Natural killer cell (primary cell): ENCODE measurements at regions not wholly inside any gene's neighbourhood (a gene's known extent, or its start where the extent isn't known, plus 50 kb on each side); places are given as distances from the start of the nearest gene placed in this dataset.

Source experiments
- ATAC-seq, 3 donors: fragments of 150-1000 bp in 2 of 3; fragments of 200-7000 bp in 1 of 3; cut with Tn5 transposase; 1 replicate in 1 of 3; 2 replicates in 2 of 3; pipeline ENCODE4 v1.10.0; 2021; ENCODE audit warnings: mild to moderate bottlenecking in 2 of 3, moderate library complexity in 2 of 3
- DNase-seq, 2 donors: peaks; one replicate each; pipeline versions ENCODE4 v3.0.0 to v3.0.0-alpha.2; 2013 to 2021; ENCODE audit warnings: mixed read lengths in 1 of 2
- H3K27ac ChIP-seq: one replicate; pipeline ENCODE4 v1.5.1; 2013; ENCODE audit warnings: mild to moderate bottlenecking, low read length
- H3K27me3 ChIP-seq: one replicate; pipeline ENCODE4 v1.6.1; 2013; ENCODE audit warnings: low read length; ENCODE audit not compliant: control insufficient read depth, insufficient read depth
- H3K36me3 ChIP-seq: one replicate; pipeline ENCODE4 v1.6.1; 2013; ENCODE audit warnings: low read length; ENCODE audit not compliant: control insufficient read depth, insufficient read depth
- H3K4me1 ChIP-seq: one replicate; pipeline ENCODE4 v1.6.1; 2013; ENCODE audit warnings: low read length; ENCODE audit not compliant: control insufficient read depth, insufficient read depth
- H3K4me3 ChIP-seq: one replicate; pipeline ENCODE4 v1.5.1; 2013; ENCODE audit warnings: low read length
- H3K9me3 ChIP-seq: one replicate; pipeline ENCODE4 v1.6.1; 2013; ENCODE audit warnings: low read length; ENCODE audit not compliant: control insufficient read depth, insufficient read depth
- H3K27ac Mint-ChIP-seq, 2 donors: one replicate each; pipeline ENCODE4 v1.8.0; 2022; ENCODE audit warnings: mild to moderate bottlenecking in 2 of 2, mixed read lengths in 2 of 2, moderate library complexity in 1 of 2
- H3K27me3 Mint-ChIP-seq, 2 donors: one replicate each; pipeline ENCODE4 v1.8.0; 2022; ENCODE audit warnings: low read depth in 2 of 2, mixed read lengths in 2 of 2
- H3K36me3 Mint-ChIP-seq: one replicate; pipeline ENCODE4 v1.8.0; 2022; ENCODE audit warnings: mixed read lengths
- H3K4me1 Mint-ChIP-seq, 2 donors: one replicate each; pipeline ENCODE4 v1.8.0; 2022; ENCODE audit warnings: mixed read lengths in 2 of 2
- H3K4me3 Mint-ChIP-seq: one replicate; pipeline ENCODE4 v1.8.0; 2022; ENCODE audit warnings: mild to moderate bottlenecking, moderate library complexity, mixed read lengths
- H3K9me3 Mint-ChIP-seq, 2 donors: one replicate each; pipeline ENCODE4 v1.8.0; 2022; ENCODE audit warnings: mixed read lengths in 2 of 2
- WGBS: methylation state at CpG from one replicate; pipeline ENCODE4 v1.1.7; 2013; ENCODE audit warnings: missing lambda C conversion rate; ENCODE audit not compliant: insufficient coverage; 5-methylcytosine and 5-hydroxymethylcytosine counted together
- intact Hi-C: fragments of 100-400 bp; cut with micrococcal nuclease; formaldehyde crosslinking; loops from one replicate; pipeline ENCODE4 v1.14.2; 2022
- TF ChIP-seq, protein P1 (sequence below): fragments of 200-600 bp; IDR thresholded peaks from one replicate; pipeline ENCODE4 v1.8.0; 2022; ENCODE audit warnings: antibody characterized with exemption

DNA sequence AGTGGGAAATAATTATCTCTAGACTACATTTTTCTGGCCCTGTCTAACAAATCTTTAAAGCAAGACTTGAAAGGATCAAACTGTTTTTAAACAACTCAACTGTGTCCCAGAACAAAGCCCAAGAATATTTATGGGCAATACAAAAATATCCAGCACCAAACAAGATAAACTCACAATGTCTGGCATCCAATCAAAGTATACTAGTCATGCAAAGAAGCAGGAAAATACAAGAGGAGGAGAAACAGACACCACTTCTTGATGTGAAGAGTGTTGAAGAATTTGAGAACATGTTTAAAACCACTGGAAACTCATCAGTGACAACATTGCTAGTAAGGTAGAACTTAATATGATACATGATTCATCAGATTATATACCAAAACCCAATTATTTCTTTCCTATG, 66.1 kb upstream of the CDC42EP3 start:
- TF ChIP-seq, protein P1, sequence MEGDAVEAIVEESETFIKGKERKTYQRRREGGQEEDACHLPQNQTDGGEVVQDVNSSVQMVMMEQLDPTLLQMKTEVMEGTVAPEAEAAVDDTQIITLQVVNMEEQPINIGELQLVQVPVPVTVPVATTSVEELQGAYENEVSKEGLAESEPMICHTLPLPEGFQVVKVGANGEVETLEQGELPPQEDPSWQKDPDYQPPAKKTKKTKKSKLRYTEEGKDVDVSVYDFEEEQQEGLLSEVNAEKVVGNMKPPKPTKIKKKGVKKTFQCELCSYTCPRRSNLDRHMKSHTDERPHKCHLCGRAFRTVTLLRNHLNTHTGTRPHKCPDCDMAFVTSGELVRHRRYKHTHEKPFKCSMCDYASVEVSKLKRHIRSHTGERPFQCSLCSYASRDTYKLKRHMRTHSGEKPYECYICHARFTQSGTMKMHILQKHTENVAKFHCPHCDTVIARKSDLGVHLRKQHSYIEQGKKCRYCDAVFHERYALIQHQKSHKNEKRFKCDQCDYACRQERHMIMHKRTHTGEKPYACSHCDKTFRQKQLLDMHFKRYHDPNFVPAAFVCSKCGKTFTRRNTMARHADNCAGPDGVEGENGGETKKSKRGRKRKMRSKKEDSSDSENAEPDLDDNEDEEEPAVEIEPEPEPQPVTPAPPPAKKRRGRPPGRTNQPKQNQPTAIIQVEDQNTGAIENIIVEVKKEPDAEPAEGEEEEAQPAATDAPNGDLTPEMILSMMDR = no peak
- Histone ChIP-seq H3K36me3 (no peaks in the 10 kb centered on the region), H3K4me1 (no peaks in the 10 kb centered on the region), H3K4me3 (no peak overlapping the region), H3K9me3 (no peaks in the 10 kb centered on the region), H3K27ac (no peak overlapping the region), H3K27me3 (no peaks in the 10 kb centered on the region)
- Mint-ChIP-seq H3K27ac (no peak overlapping the region), H3K27me3 (peaks cover 0 to 7% of the 10 kb centered on the region in 2 donors), H3K4me1 (peaks cover 6 to 13% of the 10 kb centered on the region in 2 donors), H3K9me3 (no peaks in the 10 kb centered on the region), H3K36me3 (no peaks in the 10 kb centered on the region), H3K4me3 (no peak overlapping the region)
- DNase-seq (no peak), ATAC-seq (no peak)
- intact Hi-C loops = no loop called here

DNA sequence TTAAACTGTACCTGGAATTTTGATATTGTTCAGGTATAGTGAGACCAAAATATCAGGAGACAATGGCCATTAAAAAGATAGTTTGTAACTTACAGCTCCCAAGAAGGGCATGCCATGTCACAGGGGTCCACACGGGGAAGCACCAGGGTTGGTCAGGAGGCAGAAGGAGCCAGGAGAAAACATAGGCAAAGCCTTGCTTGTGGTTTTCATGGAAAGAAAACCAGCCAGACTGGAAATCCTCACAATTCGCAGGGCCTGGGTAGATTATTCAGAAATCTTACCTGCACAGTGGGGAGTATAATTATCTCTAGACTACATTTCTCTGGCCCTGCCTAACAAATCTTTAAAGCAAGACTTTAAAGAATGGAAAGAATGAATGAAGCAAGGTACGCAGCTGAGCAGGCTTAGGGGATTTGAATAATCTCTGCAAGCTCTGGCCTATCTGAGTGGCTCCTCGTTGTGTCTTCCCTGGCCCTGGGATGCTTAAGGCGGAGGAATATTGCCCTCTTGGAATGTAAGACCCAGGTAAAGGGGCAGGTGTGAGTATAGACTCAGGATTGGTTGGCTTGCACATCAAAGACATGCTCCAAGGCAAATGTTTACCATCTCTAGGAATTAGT, 66.9 kb upstream of the CDC42EP3 start:
- intact Hi-C loops = no loop called here
- DNase-seq = no peak
- ATAC-seq = no peak
- TF ChIP-seq, protein P1 = no peak
- Mint-ChIP-seq H3K27ac (no peak overlapping the region), H3K36me3 (no peaks in the 10 kb centered on the region), H3K4me3 (no peak overlapping the region), H3K4me1 (peaks cover 6 to 13% of the 10 kb centered on the region in 2 donors), H3K9me3 (no peaks in the 10 kb centered on the region), H3K27me3 (peaks cover 0 to 2% of the 10 kb centered on the region in 2 donors)
- Histone ChIP-seq H3K27me3 (no peaks in the 10 kb centered on the region), H3K27ac (no peak overlapping the region), H3K4me1 (no peaks in the 10 kb centered on the region), H3K4me3 (no peak overlapping the region), H3K9me3 (no peaks in the 10 kb centered on the region), H3K36me3 (no peaks in the 10 kb centered on the region)
- 95% methylated on average over 4 of the region's 5 CpGs for WGBS

DNA sequence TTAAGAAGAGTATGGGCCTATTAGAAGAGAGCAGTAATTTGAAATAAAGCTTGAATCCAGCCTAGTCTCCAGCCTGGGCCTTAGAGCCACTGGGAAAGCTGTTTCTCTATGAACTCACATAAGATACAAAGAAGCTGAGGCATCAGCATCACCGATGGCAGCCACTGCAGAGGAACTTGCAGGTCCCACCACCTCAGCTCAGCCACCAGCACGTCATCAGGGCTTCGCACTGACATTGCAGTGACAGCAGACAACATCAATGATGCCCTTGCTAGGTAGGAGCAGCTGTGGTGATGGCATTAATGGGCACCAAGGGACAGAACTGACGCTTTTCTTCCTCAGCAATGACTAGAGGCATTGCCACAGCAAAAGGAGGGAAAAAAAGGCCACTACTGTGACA, 67.7 kb upstream of the CDC42EP3 start:
- Mint-ChIP-seq H3K4me1 (peaks cover 6 to 13% of the 10 kb centered on the region in 2 donors), H3K9me3 (no peaks in the 10 kb centered on the region), H3K27ac (no peak overlapping the region), H3K4me3 (no peak overlapping the region), H3K27me3 (no peaks in the 10 kb centered on the region), H3K36me3 (no peaks in the 10 kb centered on the region)
- Histone ChIP-seq H3K36me3 (no peaks in the 10 kb centered on the region), H3K4me1 (no peaks in the 10 kb centered on the region), H3K27ac (no peak overlapping the region), H3K4me3 (no peak overlapping the region), H3K9me3 (no peaks in the 10 kb centered on the region), H3K27me3 (no peaks in the 10 kb centered on the region)
- intact Hi-C loops = no loop called here
- 99% methylated on average over 4 of the region's 4 CpGs for WGBS
- ATAC-seq = no peak
- TF ChIP-seq, protein P1 = no peak
- no peak for DNase-seq

DNA sequence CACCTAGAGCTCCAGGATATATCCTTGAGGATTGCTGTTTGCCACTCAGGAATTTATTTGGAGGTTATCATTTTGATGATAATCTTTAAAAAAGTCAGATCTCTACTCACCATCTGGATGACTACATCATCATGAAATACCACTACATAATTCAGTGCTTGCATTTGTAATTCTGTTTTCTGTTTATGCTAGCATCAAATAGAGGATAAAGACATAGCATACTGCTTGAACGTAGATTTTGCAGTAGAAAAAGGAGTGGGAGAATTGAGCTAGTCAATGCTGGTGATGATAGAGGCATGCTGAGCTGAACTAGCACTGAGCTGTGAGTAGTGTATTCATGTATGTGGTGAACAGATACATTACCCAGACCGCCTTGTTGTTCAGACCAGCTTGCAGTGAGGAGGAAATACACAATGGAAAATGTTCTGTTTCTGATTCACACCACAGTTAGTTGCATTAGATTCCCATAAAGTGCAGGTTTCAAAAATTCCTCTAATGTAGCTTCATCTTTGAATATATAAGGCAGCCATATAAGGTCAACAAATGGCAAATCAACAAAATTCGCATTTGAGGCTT, 68.8 kb upstream of the CDC42EP3 start:
- Histone ChIP-seq H3K36me3 (no peaks in the 10 kb centered on the region), H3K4me1 (no peaks in the 10 kb centered on the region), H3K27me3 (no peaks in the 10 kb centered on the region), H3K4me3 (no peak overlapping the region), H3K9me3 (no peaks in the 10 kb centered on the region), H3K27ac (no peak overlapping the region)
- ATAC-seq (no peak), DNase-seq (no peak)
- TF ChIP-seq, protein P1 = no peak
- H3K4me3 Mint-ChIP-seq = no peak overlapping the region
- intact Hi-C loops = no loop called here
- no peaks in the 10 kb centered on the region for H3K9me3 Mint-ChIP-seq
- 81% methylated on average over 3 of the region's 3 CpGs for WGBS
- peaks cover 6 to 13% of the 10 kb centered on the region in 2 donors for H3K4me1 Mint-ChIP-seq
- H3K27me3 Mint-ChIP-seq = no peaks in the 10 kb centered on the region
- no peaks in the 10 kb centered on the region for H3K36me3 Mint-ChIP-seq
- no peak overlapping the region for H3K27ac Mint-ChIP-seq
